Ramos (cell line): ENCODE measurements at regions not wholly inside any gene's neighbourhood (a gene's known extent, or its start where the extent isn't known, plus 50 kb on each side); places are given as distances from the start of the nearest gene placed in this dataset.

Experiments
- in situ Hi-C: fragments of 300-500 bp; cut with MboI; formaldehyde crosslinking; loops from one replicate; pipeline ENCODE4 v1.14.3; 2022; ENCODE audit warnings: low sequenced_read_pairs; ENCODE audit not compliant: unreplicated experiment

DNA sequence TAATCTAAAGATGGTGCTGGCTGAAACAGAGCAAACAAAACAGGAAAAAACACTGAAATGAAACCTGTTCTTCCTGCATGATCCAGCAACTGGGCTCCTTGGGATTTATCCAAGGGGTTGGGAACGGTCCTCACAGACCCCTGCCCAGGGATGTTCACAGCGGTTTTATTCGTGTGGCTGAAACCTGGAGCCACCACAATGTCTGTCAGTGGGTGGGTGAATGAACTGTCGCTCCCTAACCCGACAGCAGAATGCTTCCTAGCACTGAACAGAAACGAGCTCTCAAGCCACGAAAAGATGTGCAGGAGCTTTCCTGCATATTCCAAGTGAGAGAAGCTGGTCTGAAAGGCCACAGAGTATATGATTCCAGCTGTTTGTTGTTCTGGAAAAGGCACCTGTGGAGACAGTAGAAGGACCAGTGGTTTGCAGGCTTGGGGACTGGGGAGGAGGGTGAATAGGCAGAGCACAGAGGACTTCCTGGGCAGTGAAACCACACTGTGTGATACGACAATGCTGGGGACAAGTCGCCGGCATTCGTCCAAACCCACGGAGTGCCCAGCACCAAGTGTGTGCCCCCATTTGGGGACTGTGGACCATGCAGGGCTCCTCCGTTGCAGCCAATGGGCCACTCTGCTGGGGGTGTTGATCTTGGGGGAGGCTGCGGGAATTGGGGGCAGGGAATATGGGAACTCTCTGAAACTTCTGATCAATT, 73.9 kb downstream of the TEX29 start:
- in situ Hi-C loops = no loop called here

DNA sequence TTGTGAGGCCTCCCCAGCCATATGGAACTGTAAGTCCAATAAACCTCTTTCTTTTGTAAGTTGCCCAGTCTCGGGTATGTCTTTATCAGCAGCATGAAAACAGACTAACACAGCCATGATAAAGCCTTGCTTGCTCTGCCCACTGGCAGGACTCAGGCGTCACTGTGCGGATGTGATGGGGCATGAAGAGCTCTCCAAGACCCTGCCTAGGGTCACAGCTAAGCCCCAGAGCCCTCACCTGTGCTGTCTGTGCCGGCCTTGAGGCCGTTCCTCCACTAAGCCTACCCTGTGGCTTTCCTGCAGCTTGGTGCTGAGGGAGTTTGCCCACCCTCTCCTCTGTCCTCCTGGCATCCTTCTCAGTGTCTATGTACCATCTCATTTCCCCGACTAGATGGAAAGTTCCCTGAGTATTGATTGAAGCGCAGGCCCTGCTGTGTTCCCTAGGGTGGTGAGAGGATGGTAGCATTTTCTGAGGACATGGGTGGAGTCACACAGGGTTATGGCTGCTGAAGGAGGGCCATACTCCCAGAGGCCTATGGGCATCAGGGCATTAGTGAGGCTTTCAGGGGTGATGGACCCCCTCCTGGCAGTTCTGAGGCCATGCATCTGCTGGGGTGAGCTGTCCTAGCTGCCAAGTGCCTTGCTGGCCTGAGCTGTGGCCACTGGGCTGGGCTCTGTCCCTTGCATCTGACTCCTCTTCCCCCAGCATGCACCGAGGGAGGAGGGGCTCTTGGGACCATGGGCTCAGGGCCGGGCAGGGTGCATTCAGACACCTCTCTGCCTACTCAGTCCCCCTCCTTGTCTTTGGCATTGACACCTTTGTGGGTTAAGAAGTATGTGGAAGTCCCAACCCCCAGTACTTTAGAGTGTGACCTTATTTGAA, 75.3 kb downstream of the TEX29 start:
- in situ Hi-C loops = no loop called here

DNA sequence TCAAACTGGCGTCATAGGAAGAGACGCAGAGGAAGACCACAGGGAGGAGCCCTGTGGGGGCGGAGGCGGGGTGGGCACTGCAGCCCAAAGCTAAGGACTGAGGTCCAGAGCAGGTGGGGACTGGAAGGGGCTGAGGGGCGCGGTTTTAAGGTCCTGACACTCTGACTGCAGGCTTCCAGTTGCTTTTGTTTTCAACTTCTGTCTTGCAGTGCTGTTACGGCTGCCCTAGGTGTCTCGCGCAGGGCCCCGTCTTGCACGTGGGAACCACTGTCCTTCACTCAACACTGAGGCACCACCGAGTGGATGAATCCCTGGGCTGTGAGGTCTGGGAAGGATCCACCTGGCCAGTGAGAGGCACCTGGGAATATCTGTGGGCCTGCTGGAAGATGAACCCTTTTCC, 76.0 kb downstream of the TEX29 start:
- in situ Hi-C loops = no loop called here

DNA sequence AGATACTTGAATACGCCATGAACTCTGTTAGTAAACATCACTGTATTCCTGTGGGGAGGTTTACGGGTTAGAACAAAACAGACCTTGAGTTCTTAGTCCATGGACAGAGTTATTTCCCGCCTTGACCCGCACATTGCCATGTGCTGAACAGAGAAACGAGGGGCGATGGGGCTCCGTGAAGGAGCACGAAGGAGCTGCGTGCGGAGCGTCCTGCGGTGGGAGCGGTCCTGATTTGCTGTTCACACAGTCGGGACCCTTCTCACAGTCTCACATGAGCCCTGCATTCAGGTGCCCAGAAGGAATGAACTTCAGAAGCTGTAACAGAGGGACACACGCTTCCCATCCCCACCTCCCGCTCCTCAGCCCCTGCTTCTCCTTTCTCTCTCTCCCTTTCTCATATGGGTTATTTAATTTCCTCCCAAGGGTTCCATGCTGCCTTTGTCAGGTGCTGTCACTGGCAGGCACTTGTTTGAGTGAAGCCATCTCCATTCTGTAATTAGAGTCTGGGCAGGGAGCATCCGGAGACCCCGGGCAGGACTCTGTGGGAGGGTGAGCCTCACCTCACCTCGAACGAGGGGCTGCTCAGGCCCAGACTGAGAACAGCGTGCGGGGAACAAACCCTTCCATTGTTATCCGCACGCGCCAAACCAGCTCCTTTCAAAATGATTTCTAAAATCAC, 76.9 kb downstream of the TEX29 start:
- in situ Hi-C loops = no loop called here

GRCh38 chr13:111398196-111398595, 77.8 kb downstream of the TEX29 start:
- in situ Hi-C loops = no loop called here

DNA sequence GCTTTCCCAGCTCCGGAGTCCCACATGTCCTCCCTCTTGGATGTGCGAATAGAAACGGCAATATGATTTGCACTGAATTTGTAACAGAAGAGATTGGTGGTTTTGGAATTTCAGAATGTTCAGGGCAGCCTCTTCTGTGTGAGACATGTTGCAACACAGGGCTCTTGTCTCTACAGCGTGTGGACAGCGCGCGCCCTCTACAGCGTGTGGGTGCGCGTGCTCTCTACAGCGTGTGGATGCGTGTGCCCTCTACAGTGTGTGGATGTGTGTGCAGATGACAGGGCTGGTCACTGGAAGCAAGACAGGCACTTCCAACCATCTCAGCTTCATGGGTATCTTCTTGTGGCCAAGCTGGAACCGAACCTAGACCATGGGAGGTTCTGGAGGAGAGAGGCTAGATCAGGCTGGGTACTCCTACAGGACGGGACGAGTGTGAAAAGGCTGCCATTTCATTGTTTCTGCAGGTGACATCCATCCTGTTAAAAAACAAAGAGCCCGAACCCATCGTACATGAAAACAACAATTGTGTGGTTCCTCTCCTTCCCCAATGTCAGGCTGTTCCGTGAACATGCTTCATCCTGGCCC, 78.4 kb downstream of the TEX29 start:
- in situ Hi-C loops = no loop called here

DNA sequence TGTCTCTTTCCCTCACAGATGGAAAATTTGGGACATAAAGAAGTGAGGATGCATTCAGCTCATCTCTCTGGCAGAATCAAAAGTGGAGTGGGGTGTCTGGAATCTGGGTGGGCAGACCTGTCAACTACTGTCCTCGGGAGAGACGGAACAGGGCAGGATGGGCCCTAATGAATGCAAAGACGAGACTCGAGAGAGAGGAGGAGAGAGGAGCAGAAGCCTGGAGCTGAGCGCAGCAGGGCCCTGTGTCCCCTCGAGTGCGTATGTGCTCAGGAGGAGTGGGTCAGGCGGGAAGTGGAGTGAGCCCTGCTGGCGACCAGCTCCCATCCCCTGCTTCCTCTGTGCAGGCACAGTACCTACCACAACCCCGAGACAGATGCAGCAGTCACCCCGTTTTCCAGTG, 78.9 kb downstream of the TEX29 start:
- in situ Hi-C loops = no loop called here

DNA sequence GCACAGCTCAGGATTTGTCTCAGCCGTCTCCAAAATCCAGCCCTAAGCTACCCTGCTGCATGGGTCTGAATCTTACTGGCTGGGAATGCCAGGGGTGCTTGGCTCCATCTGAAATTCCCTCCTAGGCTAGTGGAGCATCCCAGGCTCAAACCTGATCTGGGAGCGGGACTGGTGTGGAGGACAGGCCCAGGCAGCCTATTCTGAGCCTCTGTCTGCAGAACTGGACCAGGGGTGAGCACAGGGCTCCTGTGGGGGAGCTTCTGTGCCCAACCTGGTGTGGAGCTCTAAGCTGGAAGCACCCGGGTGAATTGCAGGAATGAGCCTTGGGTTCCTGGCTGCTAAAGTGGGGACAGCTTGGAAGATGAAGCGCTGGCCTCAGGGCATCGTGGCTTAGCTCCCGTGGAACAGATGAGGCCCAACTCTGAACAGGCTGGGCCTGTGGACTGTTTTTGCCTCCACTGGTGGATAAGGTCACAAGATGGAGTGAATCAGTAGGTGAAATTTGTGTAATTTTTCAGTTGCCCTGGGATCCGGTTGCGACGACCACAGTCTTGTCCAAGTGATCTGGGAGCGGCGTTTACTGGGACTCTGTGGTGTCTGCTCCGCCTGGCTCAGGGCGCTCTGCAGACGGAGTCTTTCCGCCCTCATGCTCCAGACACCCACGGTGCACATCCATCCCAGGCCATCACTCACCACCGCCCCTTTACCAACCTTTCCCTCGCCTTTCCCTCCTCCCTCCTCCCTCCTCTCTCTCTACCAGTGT, 79.5 kb downstream of the TEX29 start:
- in situ Hi-C loops = no loop called here

- in situ Hi-C loops = no loop called here
These were observed 80.7 kb downstream of the TEX29 start for GRCh38 chr13:111401151-111401550.

GRCh38 chr13:111401755-111402154, 81.3 kb downstream of the TEX29 start:
- in situ Hi-C loops = no loop called here

GRCh38 chr13:111402441-111402840, 82.0 kb downstream of the TEX29 start:
- in situ Hi-C loops = no loop called here

GRCh38 chr13:111403266-111403665, 82.8 kb downstream of the TEX29 start:
- in situ Hi-C loops = no loop called here

GRCh38 chr13:111404746-111405145, 84.3 kb downstream of the TEX29 start:
- in situ Hi-C loops = no loop called here

GRCh38 chr13:111406636-111407035, 86.2 kb downstream of the TEX29 start:
- in situ Hi-C loops = no loop called here

- in situ Hi-C loops = no loop called here
These were observed 87.1 kb downstream of the TEX29 start for GRCh38 chr13:111407381-111408131.

DNA sequence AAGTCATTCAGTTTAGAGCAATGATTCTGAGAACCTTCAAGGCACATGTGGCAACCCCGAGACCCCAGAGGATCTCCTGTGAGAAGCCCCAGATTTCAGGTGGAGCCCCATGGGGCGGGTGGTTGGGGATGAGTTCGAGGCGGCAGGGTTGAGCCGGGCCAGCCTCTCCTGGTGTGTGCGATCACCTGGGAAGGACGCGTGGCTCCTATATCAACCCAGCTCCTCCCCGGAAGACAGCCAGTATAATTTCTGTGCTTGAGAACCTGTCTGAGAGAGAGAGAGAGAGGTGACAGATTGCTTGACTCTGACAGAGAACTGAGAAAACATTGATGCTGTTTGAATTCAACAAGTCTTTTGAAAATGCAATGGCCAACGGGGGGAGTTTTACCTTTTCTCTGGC, 89.0 kb downstream of the TEX29 start:
- in situ Hi-C loops = no loop called here

- in situ Hi-C loops = no loop called here
These were observed 90.0 kb downstream of the TEX29 start for GRCh38 chr13:111410232-111411021.

DNA sequence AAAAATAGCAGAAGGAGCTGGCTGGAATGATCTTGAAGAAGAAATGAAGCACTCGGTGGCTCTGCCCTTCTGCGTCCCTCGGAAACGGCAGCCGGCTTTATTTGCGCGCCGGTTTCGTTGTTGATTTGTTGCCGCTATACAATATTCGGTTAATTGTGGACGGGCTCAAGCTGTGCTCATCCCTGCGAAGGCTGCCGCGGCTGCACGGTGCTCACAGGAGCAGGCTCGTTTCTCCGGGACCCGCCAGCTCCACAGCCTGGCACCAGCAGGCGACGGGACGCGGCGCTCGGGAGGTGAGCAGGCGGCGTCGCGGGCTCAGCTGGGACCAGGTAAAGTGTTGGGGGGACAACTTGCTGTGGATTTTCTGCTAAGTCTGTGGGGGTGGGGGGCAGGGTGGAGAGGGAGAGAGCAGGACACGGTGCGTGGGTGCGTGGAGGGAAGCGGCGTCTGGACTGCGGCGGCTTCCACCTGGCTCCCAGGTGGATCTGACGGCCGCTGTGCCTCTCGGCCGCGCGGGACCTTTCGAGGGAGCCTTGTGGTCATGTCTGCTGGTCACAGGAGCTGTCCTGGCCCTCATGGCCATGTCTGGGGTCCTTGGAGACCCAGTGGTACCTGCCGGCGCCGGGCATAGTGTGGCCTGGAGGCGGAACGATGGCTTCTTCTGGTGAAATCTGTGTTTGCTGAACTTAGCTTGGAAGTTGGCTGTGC, 90.9 kb downstream of the TEX29 start:
- in situ Hi-C loops = no loop called here
